Esophagus muscularis mucosa (tissue), 4 donors: ENCODE measurements at regions not wholly inside any gene's neighbourhood (a gene's known extent, or its start where the extent isn't known, plus 50 kb on each side); places are given as distances from the start of the nearest gene placed in this dataset.

ENCODE experiments used
- DNase-seq: peaks from one replicate; pipeline ENCODE4 v3.0.0-alpha.2; 2017; ENCODE audit errors: extremely low spot score
- H3K27ac ChIP-seq, 4 donors: fragments of 200-600 bp; sonication (generic); replicated peaks in 1 of 4; 1 replicate in 3 of 4; 2 replicates in 1 of 4; pipeline ENCODE4 v1.5.1; 2016 to 2019; ENCODE audit warnings: mild to moderate bottlenecking in 1 of 4
- H3K27me3 ChIP-seq, 4 donors: fragments of 200-600 bp; sonication (generic); one replicate each; pipeline versions ENCODE4 v1.5.1 to v1.6.0; 2016 to 2019
- H3K36me3 ChIP-seq, 4 donors: fragments of 200-600 bp; sonication (generic); one replicate each; pipeline ENCODE4 v1.5.1; 2016 to 2019
- H3K4me1 ChIP-seq, 4 donors: fragments of 200-600 bp; sonication (generic); one replicate each; pipeline ENCODE4 v1.5.1; 2016 to 2019
- H3K4me3 ChIP-seq, 4 donors: fragments of 200-600 bp; sonication (generic); 1 replicate in 2 of 4; 2 replicates in 2 of 4; pipeline ENCODE4 v1.5.1; 2016 to 2019; ENCODE audit warnings: mild to moderate bottlenecking in 4 of 4, moderate library complexity in 1 of 4
- H3K9me3 ChIP-seq, 4 donors: fragments of 200-600 bp; sonication (generic); 1 replicate in 3 of 4; 2 replicates in 1 of 4; pipeline ENCODE4 v1.5.1; 2016 to 2019
- CTCF ChIP-seq, 3 experiments: fragments of 200-600 bp in 2 of 3; fragments of 450-650 bp in 1 of 3; sonication (generic) in 2 of 3; IDR thresholded peaks; one replicate each; pipeline ENCODE4 v1.5.1; 2017 to 2019; ENCODE audit warnings: antibody characterized with exemption in 3 of 3, mild to moderate bottlenecking in 2 of 3, moderate library complexity in 1 of 3
- EP300 ChIP-seq: sonication (generic); formaldehyde crosslinking; IDR thresholded peaks from one replicate; pipeline ENCODE4 v1.6.1; 2017; ENCODE audit warnings: antibody characterized with exemption
- POLR2A ChIP-seq: fragments of 450-650 bp; IDR thresholded peaks from one replicate; pipeline ENCODE4 v1.6.1; 2017; ENCODE audit warnings: antibody characterized with exemption, moderate library complexity, mild to moderate bottlenecking, low read depth
- POLR2AphosphoS5 ChIP-seq, 2 donors: sonication (generic); formaldehyde crosslinking; IDR thresholded peaks; one replicate each; pipeline ENCODE4 v1.6.1; 2017; ENCODE audit warnings: antibody characterized with exemption in 2 of 2
- WGBS: methylation state at CpG from one replicate; pipeline ENCODE4 v1.1.5; 2018; 5-methylcytosine and 5-hydroxymethylcytosine counted together
- intact Hi-C: fragments of 100-400 bp; cut with DNase I; formaldehyde crosslinking; loops from one replicate; pipeline ENCODE4 v1.15.1; 2023

DNA sequence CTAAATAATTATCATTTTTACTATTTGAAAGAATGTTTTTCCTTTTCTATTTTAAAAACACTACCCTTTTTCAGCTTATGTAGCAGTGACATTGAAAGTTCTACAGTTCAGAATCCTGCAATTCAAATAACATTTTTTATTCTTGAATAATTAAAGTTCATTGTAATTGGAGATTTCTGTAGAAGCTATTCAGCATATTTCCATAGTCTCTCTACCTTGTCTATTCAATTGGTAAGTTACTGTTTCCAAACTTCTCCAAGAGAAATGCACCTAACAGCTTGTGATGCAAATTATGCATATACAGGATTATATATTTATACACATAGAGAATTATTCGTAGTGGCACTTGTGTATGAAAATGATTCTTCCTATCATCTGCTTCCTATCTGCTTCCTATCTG, 149.7 kb upstream of the ARRDC3 start:
- intact Hi-C loops, result no loop called here
- no peak for DNase-seq
- WGBS, result 75% methylated on average over 1 of the region's 1 CpG
- Histone ChIP-seq H3K36me3 (no peaks in the 10 kb centered on the region), H3K4me1 (no peaks in the 10 kb centered on the region), H3K9me3 (no peaks in the 10 kb centered on the region), H3K27ac (no peak overlapping the region), H3K4me3 (no peak overlapping the region), H3K27me3 (no peaks in the 10 kb centered on the region)
- TF ChIP-seq POLR2AphosphoS5 (IDR thresholded peaks at IDR 0.05) (no peak), CTCF (IDR thresholded peaks at IDR 0.05) (no peak), POLR2A (no peak), EP300 (no peak)

GRCh38 chr5:91532281-91532680, 149.2 kb upstream of the ARRDC3 start:
- Histone ChIP-seq H3K27ac (no peak overlapping the region), H3K9me3 (no peaks in the 10 kb centered on the region), H3K4me1 (no peaks in the 10 kb centered on the region), H3K27me3 (no peaks in the 10 kb centered on the region), H3K36me3 (no peaks in the 10 kb centered on the region), H3K4me3 (no peak overlapping the region)
- TF ChIP-seq EP300, result no peak
- TF ChIP-seq POLR2A, result no peak
- TF ChIP-seq CTCF (IDR thresholded peaks at IDR 0.05), result no peak
- TF ChIP-seq POLR2AphosphoS5 (IDR thresholded peaks at IDR 0.05), result no peak
- intact Hi-C loops, result no loop called here
- 76% methylated on average over 1 of the region's 1 CpG for WGBS
- DNase-seq, result no peak

DNA sequence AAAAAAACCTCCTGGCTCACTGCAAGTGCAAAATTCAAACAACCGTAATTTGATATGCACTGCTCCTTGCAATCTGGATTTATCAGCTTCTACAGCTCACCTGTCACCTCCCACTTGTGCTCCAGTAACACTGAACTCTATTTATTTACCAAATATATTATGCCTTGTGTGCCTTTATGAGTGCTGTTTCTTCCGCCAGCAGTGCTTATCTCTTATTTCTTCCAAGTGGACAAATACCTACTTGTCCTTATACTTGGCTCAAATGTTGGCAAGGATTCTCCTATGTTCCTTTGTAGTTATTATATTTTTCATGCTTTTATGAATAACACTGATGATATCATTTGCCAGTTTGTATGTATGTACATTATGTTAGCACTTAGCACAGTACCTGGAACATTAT, 145.7 kb upstream of the ARRDC3 start:
- no peaks in the 10 kb centered on the region for H3K36me3 ChIP-seq
- H3K27me3 ChIP-seq, result no peaks in the 10 kb centered on the region
- no peaks in the 10 kb centered on the region for H3K4me1 ChIP-seq
- H3K9me3 ChIP-seq, result no peaks in the 10 kb centered on the region
- DNase-seq, result no peak
- no peak overlapping the region for H3K4me3 ChIP-seq
- intact Hi-C loops, result no loop called here
- no peak overlapping the region for H3K27ac ChIP-seq
- WGBS, result 93% methylated on average over 2 of the region's 2 CpGs
- TF ChIP-seq EP300 (no peak), POLR2A (no peak), POLR2AphosphoS5 (IDR thresholded peaks at IDR 0.05) (no peak), CTCF (IDR thresholded peaks at IDR 0.05) (no peak)

DNA sequence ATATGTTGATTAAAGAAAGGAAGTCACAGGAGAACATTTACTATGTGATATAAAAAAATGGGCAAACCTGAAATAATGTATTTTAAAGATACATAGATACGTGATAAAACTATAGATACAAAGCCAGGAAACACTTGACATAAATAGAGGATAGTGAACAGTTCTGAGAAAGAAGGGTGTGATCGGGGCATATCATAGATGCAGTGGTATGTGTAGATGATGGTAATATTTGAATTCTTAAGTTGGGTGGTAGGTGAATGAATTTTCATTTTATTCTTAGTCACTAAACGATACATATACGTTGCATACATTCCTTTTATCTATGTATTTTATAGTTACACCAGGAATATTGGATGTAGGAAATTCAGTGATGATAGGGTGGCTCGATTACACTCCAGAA, 138.7 kb upstream of the ARRDC3 start:
- Histone ChIP-seq H3K27ac (no peak overlapping the region), H3K4me1 (no peaks in the 10 kb centered on the region), H3K27me3 (no peaks in the 10 kb centered on the region), H3K36me3 (no peaks in the 10 kb centered on the region), H3K4me3 (no peak overlapping the region), H3K9me3 (no peaks in the 10 kb centered on the region)
- TF ChIP-seq POLR2A (no peak), CTCF (IDR thresholded peaks at IDR 0.05) (no peak), POLR2AphosphoS5 (IDR thresholded peaks at IDR 0.05) (no peak), EP300 (no peak)
- 90% methylated on average over 5 of the region's 5 CpGs for WGBS
- no peak for DNase-seq
- intact Hi-C loops, result no loop called here

DNA sequence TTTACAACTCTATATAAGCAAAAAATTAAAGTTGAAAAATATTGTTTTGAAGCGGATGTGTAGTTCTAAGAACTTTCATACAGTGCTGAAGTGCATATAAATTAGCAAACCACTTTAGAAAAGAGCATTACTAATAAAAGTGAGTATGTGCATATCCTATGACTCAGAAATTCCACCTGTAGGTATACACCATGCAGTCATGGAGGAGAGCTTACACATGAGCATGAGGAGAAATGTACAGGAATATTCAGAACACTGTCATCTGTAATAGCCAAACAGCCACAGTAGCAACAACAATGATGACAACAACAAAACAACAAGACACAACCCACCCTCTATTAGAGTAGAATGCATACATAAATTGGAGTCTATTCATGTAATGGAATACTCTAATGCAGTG, 138.2 kb upstream of the ARRDC3 start:
- 94% methylated on average over 1 of the region's 1 CpG for WGBS
- H3K27ac ChIP-seq, result no peak overlapping the region
- intact Hi-C loops, result no loop called here
- no peak for DNase-seq
- H3K27me3 ChIP-seq, result no peaks in the 10 kb centered on the region
- H3K36me3 ChIP-seq, result no peaks in the 10 kb centered on the region
- TF ChIP-seq EP300, result no peak
- TF ChIP-seq CTCF (IDR thresholded peaks at IDR 0.05), result no peak
- TF ChIP-seq POLR2A, result no peak
- no peak for TF ChIP-seq POLR2AphosphoS5 (IDR thresholded peaks at IDR 0.05)
- H3K4me3 ChIP-seq, result no peak overlapping the region
- no peaks in the 10 kb centered on the region for H3K9me3 ChIP-seq
- H3K4me1 ChIP-seq, result no peaks in the 10 kb centered on the region
